ENCODE measurements at regions not wholly inside any gene's neighbourhood (a gene's known extent, or its start where the extent isn't known, plus 50 kb on each side); places are given as distances from the start of the nearest gene placed in this dataset.

GRCh38 chr15:36498401-36498800 is 81.0 kb upstream of the CDIN1 start:
- DNase-seq (ENCODE audit: low spot score) = no peak
- no peak overlapping the region for H3K27ac ChIP-seq
- ChIA-PET POLR2A (ENCODE audit: low non-redundant PET) (no interaction called here), CTCF (no interaction called here)
- no peak for TF ChIP-seq CTCF (conservative IDR thresholded peaks at IDR 0.05; ENCODE audit: low read depth)

- H3K27ac ChIP-seq = no peak overlapping the region
- CTCF ChIA-PET = interaction anchor here (0.6 kb wide), 1 partner anchor 43 kb away, joined by 3 read pairs; no protein-coding TSS in a partner anchor
- POLR2A ChIA-PET (ENCODE audit: low non-redundant PET) = no interaction called here
Measured at GRCh38 chr15:36498916-36499315, 80.5 kb upstream of the CDIN1 start.

GRCh38 chr15:36499412-36500389 is 79.7 kb upstream of the CDIN1 start:
- ChIA-PET POLR2A (ENCODE audit: low non-redundant PET) (interaction anchor here (0.5 kb wide), 1 partner anchor 624 kb away, joined by 3 read pairs; no protein-coding TSS in a partner anchor), CTCF (interaction anchor here (0.6 to 0.7 kb wide), 3 partner anchors 15 to 837 kb away, joined by 3 to 4 read pairs (median 3); no protein-coding TSS in a partner anchor)
- TF ChIP-seq CTCF (conservative IDR thresholded peaks at IDR 0.05; ENCODE audit: low read depth) = no peak
- no peak overlapping the region for H3K27ac ChIP-seq
- no peak for DNase-seq (ENCODE audit: low spot score)

More at GRCh38 chr15:36498916-36499315, 80.5 kb upstream of the CDIN1 start:
- no peak for DNase-seq (ENCODE audit: low spot score)
- TF ChIP-seq CTCF (conservative IDR thresholded peaks at IDR 0.05; ENCODE audit: low read depth) = no peak

- peak; percentile 92 for TF ChIP-seq CTCF (conservative IDR thresholded peaks at IDR 0.05; ENCODE audit: low read depth)
- no peak overlapping the region for H3K27ac ChIP-seq
- ChIA-PET CTCF (interaction anchor here (0.6 to 1.3 kb wide), 14 partner anchors 8 to 1423 kb away, joined by 3 to 10 read pairs (median 4); no protein-coding TSS in a partner anchor), POLR2A (ENCODE audit: low non-redundant PET) (no interaction called here)
- peak; percentile 45 for DNase-seq (ENCODE audit: low spot score)
Measured at GRCh38 chr15:36501063-36501678, 78.3 kb upstream of the CDIN1 start.

- ChIA-PET CTCF (no interaction called here), POLR2A (ENCODE audit: low non-redundant PET) (no interaction called here)
- DNase-seq (ENCODE audit: low spot score) = no peak
- H3K27ac ChIP-seq = no peak overlapping the region
- no peak for TF ChIP-seq CTCF (conservative IDR thresholded peaks at IDR 0.05; ENCODE audit: low read depth)
Measured at GRCh38 chr15:36502509-36502908, 76.9 kb upstream of the CDIN1 start.

GRCh38 chr15:36506733-36507356 is 72.6 kb upstream of the CDIN1 start:
- H3K27ac ChIP-seq = no peak overlapping the region
- CTCF ChIA-PET = no interaction called here
- no peak for DNase-seq (ENCODE audit: low spot score)
- POLR2A ChIA-PET (ENCODE audit: low non-redundant PET) = no interaction called here
- TF ChIP-seq CTCF (conservative IDR thresholded peaks at IDR 0.05; ENCODE audit: low read depth) = no peak
